ENCODE measurements at regions not wholly inside any gene's neighbourhood (a gene's known extent, or its start where the extent isn't known, plus 50 kb on each side); places are given as distances from the start of the nearest gene placed in this dataset.

- no peak overlapping the region for H3K27ac Mint-ChIP-seq
- peaks cover 6% of the 10 kb centered on the region for H3K9me3 Mint-ChIP-seq
- H3K36me3 Mint-ChIP-seq: no peaks in the 10 kb centered on the region
- H3K4me3 Mint-ChIP-seq: no peak overlapping the region
- no peak for ATAC-seq
- no peaks in the 10 kb centered on the region for H3K4me1 Mint-ChIP-seq
- no peaks in the 10 kb centered on the region for H3K27me3 Mint-ChIP-seq
Measured at GRCh38 chr17:69921046-69921445, 154.0 kb upstream of the KCNJ16 start.

GRCh38 chr17:69928611-69929010 is 146.4 kb upstream of the KCNJ16 start:
- no peak overlapping the region for H3K27ac Mint-ChIP-seq
- no peaks in the 10 kb centered on the region for H3K27me3 Mint-ChIP-seq
- H3K9me3 Mint-ChIP-seq: peaks cover 6% of the 10 kb centered on the region
- ATAC-seq: no peak
- no peak overlapping the region for H3K4me3 Mint-ChIP-seq
- no peaks in the 10 kb centered on the region for H3K4me1 Mint-ChIP-seq
- H3K36me3 Mint-ChIP-seq: no peaks in the 10 kb centered on the region

GRCh38 chr17:69936996-69937395 is 138.0 kb upstream of the KCNJ16 start:
- no peak for ATAC-seq
- no peaks in the 10 kb centered on the region for H3K4me1 Mint-ChIP-seq
- H3K27me3 Mint-ChIP-seq: no peaks in the 10 kb centered on the region
- H3K36me3 Mint-ChIP-seq: no peaks in the 10 kb centered on the region
- no peak overlapping the region for H3K27ac Mint-ChIP-seq
- peaks cover 8% of the 10 kb centered on the region for H3K9me3 Mint-ChIP-seq
- H3K4me3 Mint-ChIP-seq: no peak overlapping the region

GRCh38 chr17:69943058-69943457 is 132.0 kb upstream of the KCNJ16 start:
- Mint-ChIP-seq H3K27ac (no peak overlapping the region), H3K36me3 (no peaks in the 10 kb centered on the region), H3K9me3 (peaks cover 2% of the 10 kb centered on the region), H3K27me3 (no peaks in the 10 kb centered on the region), H3K4me3 (no peak overlapping the region), H3K4me1 (no peaks in the 10 kb centered on the region)
- no peak for ATAC-seq

- no peak for ATAC-seq
- no peaks in the 10 kb centered on the region for H3K27me3 Mint-ChIP-seq
- H3K27ac Mint-ChIP-seq: no peak overlapping the region
- no peaks in the 10 kb centered on the region for H3K36me3 Mint-ChIP-seq
- no peak overlapping the region for H3K4me3 Mint-ChIP-seq
- no peaks in the 10 kb centered on the region for H3K4me1 Mint-ChIP-seq
- no peaks in the 10 kb centered on the region for H3K9me3 Mint-ChIP-seq
Measured at GRCh38 chr17:69944406-69944805, 130.6 kb upstream of the KCNJ16 start.

- no peaks in the 10 kb centered on the region for H3K27me3 Mint-ChIP-seq
- no peak overlapping the region for H3K4me3 Mint-ChIP-seq
- no peak for ATAC-seq
- H3K4me1 Mint-ChIP-seq: no peaks in the 10 kb centered on the region
- H3K9me3 Mint-ChIP-seq: no peaks in the 10 kb centered on the region
- H3K36me3 Mint-ChIP-seq: no peaks in the 10 kb centered on the region
- no peak overlapping the region for H3K27ac Mint-ChIP-seq
Measured at GRCh38 chr17:69945698-69946185, 129.3 kb upstream of the KCNJ16 start.

GRCh38 chr17:69947027-69947759 is 127.8 kb upstream of the KCNJ16 start:
- Mint-ChIP-seq H3K36me3 (no peaks in the 10 kb centered on the region), H3K27me3 (no peaks in the 10 kb centered on the region), H3K4me1 (no peaks in the 10 kb centered on the region), H3K4me3 (no peak overlapping the region), H3K27ac (no peak overlapping the region), H3K9me3 (no peaks in the 10 kb centered on the region)
- ATAC-seq: no peak

GRCh38 chr17:69948406-69948805 is 126.6 kb upstream of the KCNJ16 start:
- no peak for ATAC-seq
- Mint-ChIP-seq H3K4me3 (no peak overlapping the region), H3K4me1 (no peaks in the 10 kb centered on the region), H3K36me3 (no peaks in the 10 kb centered on the region), H3K27ac (no peak overlapping the region), H3K27me3 (no peaks in the 10 kb centered on the region), H3K9me3 (no peaks in the 10 kb centered on the region)

GRCh38 chr17:69949496-69949895 is 125.5 kb upstream of the KCNJ16 start:
- no peaks in the 10 kb centered on the region for H3K36me3 Mint-ChIP-seq
- no peak overlapping the region for H3K4me3 Mint-ChIP-seq
- no peaks in the 10 kb centered on the region for H3K27me3 Mint-ChIP-seq
- H3K27ac Mint-ChIP-seq: no peak overlapping the region
- no peak for ATAC-seq
- H3K9me3 Mint-ChIP-seq: no peaks in the 10 kb centered on the region
- no peaks in the 10 kb centered on the region for H3K4me1 Mint-ChIP-seq

- H3K36me3 Mint-ChIP-seq: no peaks in the 10 kb centered on the region
- H3K9me3 Mint-ChIP-seq: no peaks in the 10 kb centered on the region
- H3K27me3 Mint-ChIP-seq: no peaks in the 10 kb centered on the region
- ATAC-seq: no peak
- H3K4me3 Mint-ChIP-seq: no peak overlapping the region
- H3K27ac Mint-ChIP-seq: no peak overlapping the region
- H3K4me1 Mint-ChIP-seq: no peaks in the 10 kb centered on the region
Measured at GRCh38 chr17:69949973-69950695, 124.9 kb upstream of the KCNJ16 start.

GRCh38 chr17:69950701-69951418 is 124.2 kb upstream of the KCNJ16 start:
- H3K9me3 Mint-ChIP-seq: no peaks in the 10 kb centered on the region
- H3K36me3 Mint-ChIP-seq: no peaks in the 10 kb centered on the region
- H3K27me3 Mint-ChIP-seq: no peaks in the 10 kb centered on the region
- H3K4me1 Mint-ChIP-seq: no peaks in the 10 kb centered on the region
- no peak overlapping the region for H3K4me3 Mint-ChIP-seq
- no peak overlapping the region for H3K27ac Mint-ChIP-seq
- no peak for ATAC-seq

GRCh38 chr17:69954241-69954925 is 120.6 kb upstream of the KCNJ16 start:
- no peaks in the 10 kb centered on the region for H3K9me3 Mint-ChIP-seq
- no peaks in the 10 kb centered on the region for H3K27me3 Mint-ChIP-seq
- no peaks in the 10 kb centered on the region for H3K36me3 Mint-ChIP-seq
- H3K4me1 Mint-ChIP-seq: no peaks in the 10 kb centered on the region
- ATAC-seq: no peak
- H3K4me3 Mint-ChIP-seq: no peak overlapping the region
- H3K27ac Mint-ChIP-seq: no peak overlapping the region

GRCh38 chr17:69958063-69958462 is 117.0 kb upstream of the KCNJ16 start:
- no peak for ATAC-seq
- Mint-ChIP-seq H3K36me3 (no peaks in the 10 kb centered on the region), H3K27ac (no peak overlapping the region), H3K4me1 (no peaks in the 10 kb centered on the region), H3K27me3 (no peaks in the 10 kb centered on the region), H3K4me3 (no peak overlapping the region), H3K9me3 (no peaks in the 10 kb centered on the region)

GRCh38 chr17:69959283-69959682 is 115.7 kb upstream of the KCNJ16 start:
- Mint-ChIP-seq H3K36me3 (no peaks in the 10 kb centered on the region), H3K4me3 (no peak overlapping the region), H3K9me3 (no peaks in the 10 kb centered on the region), H3K27ac (no peak overlapping the region), H3K27me3 (no peaks in the 10 kb centered on the region), H3K4me1 (no peaks in the 10 kb centered on the region)
- ATAC-seq: no peak

GRCh38 chr17:69960755-69961154 is 114.3 kb upstream of the KCNJ16 start:
- H3K4me1 Mint-ChIP-seq: no peaks in the 10 kb centered on the region
- no peak overlapping the region for H3K4me3 Mint-ChIP-seq
- no peak overlapping the region for H3K27ac Mint-ChIP-seq
- H3K36me3 Mint-ChIP-seq: no peaks in the 10 kb centered on the region
- no peak for ATAC-seq
- H3K27me3 Mint-ChIP-seq: no peaks in the 10 kb centered on the region
- peaks cover 6% of the 10 kb centered on the region for H3K9me3 Mint-ChIP-seq
